ENCODE measurements at regions not wholly inside any gene's neighbourhood (a gene's known extent, or its start where the extent isn't known, plus 50 kb on each side); places are given as distances from the start of the nearest gene placed in this dataset.

GRCh38 chr1:106173101-106173500 lies 883.4 kb upstream of the PRMT6 start:
- WGBS = 82% methylated on average over 5 of the region's 5 CpGs

GRCh38 chr1:106178791-106179190 lies 877.7 kb upstream of the PRMT6 start:
- Histone ChIP-seq H3K36me3 (no peaks in the 10 kb centered on the region), H3K4me1 (replicated peaks) (no peaks in the 10 kb centered on the region), H3K9me3 (no peaks in the 10 kb centered on the region), H3K27me3 (replicated peaks; ENCODE audit: insufficient read depth) (no peaks in the 10 kb centered on the region), H3K27ac (no peak overlapping the region), H3K4me3 (no peak overlapping the region)
- intact Hi-C loops (cut with DNase I) = no loop called here
- no peak for DNase-seq (ENCODE audit: low spot score)
- no peak for TF ChIP-seq POLR2A (IDR thresholded peaks at IDR 0.05)
- no peak for TF ChIP-seq POLR2AphosphoS5 (IDR thresholded peaks at IDR 0.05)
- TF ChIP-seq CTCF (IDR thresholded peaks at IDR 0.05) = no peak

More at GRCh38 chr1:106173101-106173500, 883.4 kb upstream of the PRMT6 start:
- Histone ChIP-seq H3K4me1 (replicated peaks) (no peaks in the 10 kb centered on the region), H3K36me3 (no peaks in the 10 kb centered on the region), H3K4me3 (no peak overlapping the region), H3K27ac (no peak overlapping the region), H3K27me3 (replicated peaks; ENCODE audit: insufficient read depth) (no peaks in the 10 kb centered on the region), H3K9me3 (no peaks in the 10 kb centered on the region)
- no peak for DNase-seq (ENCODE audit: low spot score)
- TF ChIP-seq POLR2AphosphoS5 (IDR thresholded peaks at IDR 0.05) (no peak), POLR2A (IDR thresholded peaks at IDR 0.05) (no peak), CTCF (IDR thresholded peaks at IDR 0.05) (no peak)
- intact Hi-C loops (cut with DNase I) = no loop called here

GRCh38 chr1:106181866-106182265 lies 874.6 kb upstream of the PRMT6 start:
- no peak overlapping the region for H3K4me3 ChIP-seq
- H3K27ac ChIP-seq = no peak overlapping the region
- DNase-seq (ENCODE audit: low spot score) = no peak
- no peak for TF ChIP-seq CTCF (IDR thresholded peaks at IDR 0.05)
- TF ChIP-seq POLR2A (IDR thresholded peaks at IDR 0.05) = no peak
- no peak for TF ChIP-seq POLR2AphosphoS5 (IDR thresholded peaks at IDR 0.05)
- no peaks in the 10 kb centered on the region for H3K36me3 ChIP-seq
- H3K27me3 ChIP-seq (replicated peaks; ENCODE audit: insufficient read depth) = no peaks in the 10 kb centered on the region
- no peaks in the 10 kb centered on the region for H3K4me1 ChIP-seq (replicated peaks)
- intact Hi-C loops (cut with DNase I) = no loop called here
- no peaks in the 10 kb centered on the region for H3K9me3 ChIP-seq

- no peak for DNase-seq (ENCODE audit: low spot score)
- intact Hi-C loops (cut with DNase I) = no loop called here
- H3K27ac ChIP-seq = no peak overlapping the region
- H3K4me3 ChIP-seq = no peak overlapping the region
- H3K9me3 ChIP-seq = no peaks in the 10 kb centered on the region
- H3K27me3 ChIP-seq (replicated peaks; ENCODE audit: insufficient read depth) = no peaks in the 10 kb centered on the region
- H3K36me3 ChIP-seq = no peaks in the 10 kb centered on the region
- H3K4me1 ChIP-seq (replicated peaks) = no peaks in the 10 kb centered on the region
- TF ChIP-seq CTCF (IDR thresholded peaks at IDR 0.05) = no peak
- TF ChIP-seq POLR2A (IDR thresholded peaks at IDR 0.05) = no peak
- no peak for TF ChIP-seq POLR2AphosphoS5 (IDR thresholded peaks at IDR 0.05)
Observed at GRCh38 chr1:106185089-106185488, 871.4 kb upstream of the PRMT6 start.

- H3K36me3 ChIP-seq = no peaks in the 10 kb centered on the region
- TF ChIP-seq POLR2AphosphoS5 (IDR thresholded peaks at IDR 0.05) (no peak), CTCF (IDR thresholded peaks at IDR 0.05) (no peak), POLR2A (IDR thresholded peaks at IDR 0.05) (no peak)
- 92% methylated on average over 2 of the region's 2 CpGs for WGBS
- no peaks in the 10 kb centered on the region for H3K9me3 ChIP-seq
- H3K27me3 ChIP-seq (replicated peaks; ENCODE audit: insufficient read depth) = no peaks in the 10 kb centered on the region
- intact Hi-C loops (cut with DNase I) = no loop called here
- H3K4me3 ChIP-seq = no peak overlapping the region
- DNase-seq (ENCODE audit: low spot score) = no peak
- H3K4me1 ChIP-seq (replicated peaks) = no peaks in the 10 kb centered on the region
- no peak overlapping the region for H3K27ac ChIP-seq
Observed at GRCh38 chr1:106189780-106190179, 866.7 kb upstream of the PRMT6 start.
